ENCODE measurements at regions not wholly inside any gene's neighbourhood (a gene's known extent, or its start where the extent isn't known, plus 50 kb on each side); places are given as distances from the start of the nearest gene placed in this dataset.

- DNase-seq (ENCODE audit: low read depth) = no peak
- no peak overlapping the region for H3K4me3 ChIP-seq (ENCODE audit: low read depth, low read length)
- no peak for TF ChIP-seq CTCF (conservative IDR thresholded peaks at IDR 0.05; ENCODE audit: low read depth, low read length)
These were observed 330.6 kb downstream of the MDFIC start for GRCh38 chr7:115252461-115252860.

DNA sequence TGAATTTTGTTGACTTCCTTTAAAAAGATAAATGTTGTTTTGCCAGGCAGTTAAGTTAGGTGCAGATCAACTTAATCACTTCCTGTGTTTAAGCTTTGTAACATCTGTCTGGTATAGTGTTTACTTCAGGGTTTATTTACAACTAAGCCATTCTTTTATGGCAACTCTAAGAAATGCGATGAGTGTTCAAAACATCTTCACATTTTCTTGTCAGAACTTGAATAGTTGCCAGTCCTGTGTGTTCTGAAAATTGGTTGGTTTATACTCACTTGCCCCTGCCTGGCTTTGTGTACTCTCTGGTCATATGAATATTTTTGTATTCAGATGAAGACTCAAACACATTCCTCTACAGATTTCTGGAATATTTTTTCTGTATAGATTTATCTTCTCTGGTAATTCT is 327.2 kb downstream of the MDFIC start:
- no peak for TF ChIP-seq CTCF (conservative IDR thresholded peaks at IDR 0.05; ENCODE audit: low read depth, low read length)
- DNase-seq (ENCODE audit: low read depth) = no peak
- H3K4me3 ChIP-seq (ENCODE audit: low read depth, low read length) = no peak overlapping the region

DNA sequence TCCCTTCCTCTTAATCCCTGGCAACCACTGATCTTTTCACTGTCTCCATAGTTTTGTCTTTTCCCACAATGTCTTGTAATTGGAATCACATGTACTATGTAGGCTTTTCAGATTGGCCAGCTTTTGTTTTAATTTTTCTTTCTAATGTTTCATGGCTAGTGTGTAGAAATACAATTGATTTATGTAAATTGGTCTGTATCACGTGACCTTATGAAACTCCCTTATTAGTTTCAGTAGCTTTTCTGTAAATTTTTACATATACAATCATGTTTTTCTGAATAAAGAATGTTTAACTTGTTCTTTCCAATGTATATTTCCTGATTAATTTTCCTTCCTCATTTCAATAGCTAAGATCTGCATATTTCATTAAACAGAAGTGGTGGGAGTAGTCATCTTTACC is 319.3 kb downstream of the MDFIC start:
- TF ChIP-seq CTCF (conservative IDR thresholded peaks at IDR 0.05; ENCODE audit: low read depth, low read length) = no peak
- no peak for DNase-seq (ENCODE audit: low read depth)
- H3K4me3 ChIP-seq (ENCODE audit: low read depth, low read length) = no peak overlapping the region

DNA sequence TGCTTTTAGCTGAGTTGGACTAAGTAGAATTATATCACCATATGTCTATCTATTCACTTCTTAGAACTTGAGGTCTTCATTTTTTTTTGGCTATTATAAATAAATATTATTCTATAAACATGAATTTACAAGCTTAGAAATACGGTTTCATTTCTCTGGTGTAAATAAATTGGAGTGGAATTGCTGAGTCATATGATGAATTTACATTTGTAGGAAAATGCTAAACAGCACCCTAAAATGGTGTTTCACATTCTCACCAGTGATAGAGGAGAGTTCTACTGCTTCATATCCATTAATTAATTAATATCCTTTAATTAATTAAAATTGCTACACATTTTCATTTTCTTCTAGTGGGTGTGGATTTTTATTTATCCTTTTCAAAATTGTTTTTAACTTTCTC is 318.3 kb downstream of the MDFIC start:
- no peak overlapping the region for H3K4me3 ChIP-seq (ENCODE audit: low read depth, low read length)
- DNase-seq (ENCODE audit: low read depth) = no peak
- no peak for TF ChIP-seq CTCF (conservative IDR thresholded peaks at IDR 0.05; ENCODE audit: low read depth, low read length)

- no peak overlapping the region for H3K4me3 ChIP-seq (ENCODE audit: low read depth, low read length)
- TF ChIP-seq CTCF (conservative IDR thresholded peaks at IDR 0.05; ENCODE audit: low read depth, low read length) = no peak
- no peak for DNase-seq (ENCODE audit: low read depth)
These were observed 313.2 kb downstream of the MDFIC start for GRCh38 chr7:115235075-115235474.

- H3K4me3 ChIP-seq (ENCODE audit: low read depth, low read length) = no peak overlapping the region
- no peak for TF ChIP-seq CTCF (conservative IDR thresholded peaks at IDR 0.05; ENCODE audit: low read depth, low read length)
- no peak for DNase-seq (ENCODE audit: low read depth)
These were observed 311.9 kb downstream of the MDFIC start for GRCh38 chr7:115233809-115234208.

DNA sequence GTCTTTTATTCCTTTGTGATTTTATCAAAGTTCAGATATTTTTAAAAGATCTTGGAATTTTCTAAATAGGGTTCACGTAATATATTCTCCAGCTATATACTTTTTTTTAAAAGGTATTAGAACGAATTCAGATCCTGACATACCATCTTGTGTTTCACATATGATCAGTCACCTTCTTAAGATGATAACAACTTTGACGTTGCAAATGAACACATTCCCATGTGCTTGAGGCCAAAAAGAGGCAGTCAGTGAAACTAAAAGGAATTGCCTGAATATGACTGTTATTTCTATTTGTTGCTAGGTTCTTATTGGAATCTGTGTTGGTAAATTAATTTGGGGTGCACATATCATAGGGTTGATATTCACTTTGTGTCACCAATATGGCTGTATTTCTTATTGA is 310.1 kb downstream of the MDFIC start:
- no peak for DNase-seq (ENCODE audit: low read depth)
- no peak for TF ChIP-seq CTCF (conservative IDR thresholded peaks at IDR 0.05; ENCODE audit: low read depth, low read length)

More for the DNA sequence above, 310.1 kb downstream of the MDFIC start:
- H3K4me3 ChIP-seq (ENCODE audit: low read depth, low read length) = no peak overlapping the region
